Keratinocyte (primary cell): ENCODE measurements at regions not wholly inside any gene's neighbourhood (a gene's known extent, or its start where the extent isn't known, plus 50 kb on each side); places are given as distances from the start of the nearest gene placed in this dataset.

ENCODE experiments used
- DNase-seq: peaks from one replicate; pipeline ENCODE4 v3.0.0-alpha.2; 2011; ENCODE audit warnings: low read depth, missing footprints, low spot score
- FAIRE-seq: peaks from 2 replicates; lab custom pipeline; 2011; peaks lifted over from hg19 to GRCh38; lab: Jason Lieb, UNC
- H2AFZ ChIP-seq: 2 replicates; pipeline ENCODE4 v1.6.0; 2012; ENCODE audit warnings: low read length, control low read depth, inconsistent platforms; ENCODE audit not compliant: control insufficient read depth
- H3K27ac ChIP-seq: 2 replicates; pipeline ENCODE4 v1.5.1; 2011; ENCODE audit warnings: low read length; ENCODE audit not compliant: control insufficient read depth, insufficient read depth
- H3K27me3 ChIP-seq: 3 replicates; pipeline ENCODE4 v1.6.0; 2011; ENCODE audit warnings: low read length; ENCODE audit not compliant: control insufficient read depth, insufficient read depth; ENCODE audit errors: extremely low read depth
- H3K36me3 ChIP-seq, 2 experiments: 2 replicates in 1 of 2; 3 replicates in 1 of 2; pipeline ENCODE4 v1.5.1; 2011; ENCODE audit warnings: low read length in 2 of 2, mild to moderate bottlenecking in 1 of 2; ENCODE audit not compliant: control insufficient read depth in 2 of 2, insufficient read depth in 2 of 2; ENCODE audit errors: extremely low read depth in 1 of 2
- H3K4me1 ChIP-seq: 3 replicates; pipeline ENCODE4 v1.5.1; 2011; ENCODE audit warnings: low read length; ENCODE audit not compliant: control insufficient read depth, insufficient read depth; ENCODE audit errors: extremely low read depth
- H3K4me2 ChIP-seq: 3 replicates; pipeline ENCODE4 v1.6.0; 2011; ENCODE audit warnings: low read depth, low read length; ENCODE audit not compliant: control insufficient read depth, insufficient read depth; ENCODE audit errors: extremely low read depth
- H3K4me3 ChIP-seq, 3 experiments: fragments of 200-600 bp in 1 of 3; sonication (generic) in 1 of 3; 2 replicates in 2 of 3; 3 replicates in 1 of 3; pipeline ENCODE4 v1.5.1; 2011 to 2016; ENCODE audit warnings: low read length in 3 of 3, mild to moderate bottlenecking in 3 of 3, control low read depth in 2 of 3, inconsistent platforms in 1 of 3, low read depth in 1 of 3, mixed read lengths in 1 of 3, mixed run types in 1 of 3, moderate library complexity in 1 of 3; ENCODE audit not compliant: control insufficient read depth in 2 of 3, insufficient read depth in 2 of 3; ENCODE audit errors: extremely low read depth in 1 of 3
- H3K79me2 ChIP-seq: 2 replicates; pipeline ENCODE4 v1.6.0; 2012; ENCODE audit warnings: low read length; ENCODE audit not compliant: control insufficient read depth, insufficient read depth
- H3K9ac ChIP-seq: 3 replicates; pipeline ENCODE4 v1.6.0; 2011; ENCODE audit warnings: low read length; ENCODE audit not compliant: control insufficient read depth, insufficient read depth; ENCODE audit errors: extremely low read depth
- H3K9me1 ChIP-seq: 3 replicates; pipeline ENCODE4 v1.6.0; 2011; ENCODE audit warnings: low read length; ENCODE audit not compliant: control insufficient read depth, insufficient read depth; ENCODE audit errors: extremely low read depth
- H3K9me3 ChIP-seq: 2 replicates; pipeline ENCODE4 v1.5.1; 2012; ENCODE audit warnings: low read depth, low read length; ENCODE audit not compliant: control insufficient read depth
- H4K20me1 ChIP-seq: 3 replicates; pipeline ENCODE4 v1.6.0; 2011; ENCODE audit warnings: low read length; ENCODE audit not compliant: control insufficient read depth, insufficient read depth; ENCODE audit errors: extremely low read depth
- EZH2 ChIP-seq: IDR thresholded peaks from one replicate; pipeline ENCODE4 v1.6.1; 2012; ENCODE audit warnings: inconsistent platforms, mild to moderate bottlenecking, low read length, moderate library complexity
- dilution Hi-C: fragments of 300-500 bp; cut with MboI; formaldehyde crosslinking; loops from one replicate; pipeline ENCODE4 v1.7.0; 2020; ENCODE audit warnings: low sequenced_read_pairs; ENCODE audit not compliant: extremely low pct_ligation_motif_present
- TF ChIP-seq, protein P1 (sequence below), 3 experiments: IDR thresholded peaks in 1 of 3; conservative IDR thresholded peaks in 1 of 3; optimal IDR thresholded peaks in 1 of 3; 2 replicates in 2 of 3; 3 replicates in 1 of 3; pipeline versions ENCODE3 to v1.5.1; 2011; ENCODE audit warnings: low read length in 3 of 3, mild to moderate bottlenecking in 3 of 3, moderate library complexity in 2 of 3, control low read depth in 1 of 3, inconsistent platforms in 1 of 3; ENCODE audit not compliant: insufficient read depth in 2 of 3; ENCODE audit errors: extremely low read depth in 1 of 3

DNA sequence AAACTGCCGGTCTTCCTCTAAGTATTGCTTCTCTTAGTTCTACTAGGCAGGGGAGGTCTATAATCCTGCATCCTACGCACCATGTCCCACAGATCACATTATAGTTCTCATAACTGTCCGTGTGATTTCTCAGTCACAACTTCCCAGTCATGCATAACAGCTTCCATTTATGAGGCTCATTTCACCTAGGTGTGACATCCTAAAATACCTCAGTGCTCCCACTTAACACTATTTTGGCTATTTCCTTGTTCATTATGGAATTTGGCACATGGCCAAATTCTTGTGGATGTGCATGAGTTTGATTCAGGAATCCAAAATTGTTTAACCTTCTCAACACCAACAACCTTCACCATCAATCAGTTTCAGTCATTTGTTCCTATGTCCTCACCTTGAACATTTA lies 989.9 kb downstream of the OLFM4 start:
- Histone ChIP-seq H4K20me1 (no peaks in the 10 kb centered on the region), H3K4me1 (no peaks in the 10 kb centered on the region), H3K4me2 (no peak overlapping the region), H3K79me2 (no peaks in the 10 kb centered on the region), H3K36me3 (no peaks in the 10 kb centered on the region), H3K27ac (no peak overlapping the region), H3K4me3 (no peak overlapping the region), H2AFZ (no peak overlapping the region), H3K9me1 (no peaks in the 10 kb centered on the region), H3K27me3 (no peaks in the 10 kb centered on the region), H3K9ac (no peak overlapping the region), H3K9me3 (no peaks in the 10 kb centered on the region)
- no peak for FAIRE-seq
- dilution Hi-C loops: no loop called here
- TF ChIP-seq, protein P1, sequence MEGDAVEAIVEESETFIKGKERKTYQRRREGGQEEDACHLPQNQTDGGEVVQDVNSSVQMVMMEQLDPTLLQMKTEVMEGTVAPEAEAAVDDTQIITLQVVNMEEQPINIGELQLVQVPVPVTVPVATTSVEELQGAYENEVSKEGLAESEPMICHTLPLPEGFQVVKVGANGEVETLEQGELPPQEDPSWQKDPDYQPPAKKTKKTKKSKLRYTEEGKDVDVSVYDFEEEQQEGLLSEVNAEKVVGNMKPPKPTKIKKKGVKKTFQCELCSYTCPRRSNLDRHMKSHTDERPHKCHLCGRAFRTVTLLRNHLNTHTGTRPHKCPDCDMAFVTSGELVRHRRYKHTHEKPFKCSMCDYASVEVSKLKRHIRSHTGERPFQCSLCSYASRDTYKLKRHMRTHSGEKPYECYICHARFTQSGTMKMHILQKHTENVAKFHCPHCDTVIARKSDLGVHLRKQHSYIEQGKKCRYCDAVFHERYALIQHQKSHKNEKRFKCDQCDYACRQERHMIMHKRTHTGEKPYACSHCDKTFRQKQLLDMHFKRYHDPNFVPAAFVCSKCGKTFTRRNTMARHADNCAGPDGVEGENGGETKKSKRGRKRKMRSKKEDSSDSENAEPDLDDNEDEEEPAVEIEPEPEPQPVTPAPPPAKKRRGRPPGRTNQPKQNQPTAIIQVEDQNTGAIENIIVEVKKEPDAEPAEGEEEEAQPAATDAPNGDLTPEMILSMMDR (optimal IDR thresholded peaks at IDR 0.05 in 1 of 3, IDR thresholded peaks at IDR 0.05 in 1 of 3, conservative IDR thresholded peaks at IDR 0.05 in 1 of 3; ENCODE audit: extremely low read depth in 1 of 3, insufficient read depth in 2 of 3, low read length in 3 of 3): no peak
- no peak for TF ChIP-seq EZH2
- no peak for DNase-seq

DNA sequence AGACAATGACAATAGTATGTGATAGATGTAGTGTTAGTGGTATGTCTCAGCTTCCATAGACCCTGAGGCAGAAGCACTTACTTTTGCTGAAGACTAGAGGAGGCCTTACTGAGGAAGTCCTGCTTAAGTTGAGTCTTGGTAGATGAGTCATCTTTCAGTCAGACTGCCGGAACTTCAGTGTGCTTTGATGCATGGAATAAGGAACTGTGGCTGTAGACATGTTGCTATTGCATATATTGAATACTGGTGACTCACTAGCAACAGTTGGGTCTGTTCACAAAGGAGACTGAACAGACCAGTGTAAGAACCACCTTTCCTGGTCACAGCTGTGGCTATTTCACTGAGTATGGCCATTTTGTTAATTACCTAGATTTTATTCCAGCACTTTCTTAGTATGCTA lies 1000.6 kb downstream of the OLFM4 start:
- H3K27ac ChIP-seq: no peak overlapping the region
- dilution Hi-C loops: no loop called here

More for the DNA sequence above, 1000.6 kb downstream of the OLFM4 start:
- no peaks in the 10 kb centered on the region for H3K36me3 ChIP-seq
- H2AFZ ChIP-seq: no peak overlapping the region
- DNase-seq (no peak), FAIRE-seq (no peak)
- H3K79me2 ChIP-seq: no peaks in the 10 kb centered on the region
- no peak for TF ChIP-seq EZH2
- TF ChIP-seq, protein P1 (optimal IDR thresholded peaks at IDR 0.05 in 1 of 3, IDR thresholded peaks at IDR 0.05 in 1 of 3, conservative IDR thresholded peaks at IDR 0.05 in 1 of 3; ENCODE audit: extremely low read depth in 1 of 3, insufficient read depth in 2 of 3, low read length in 3 of 3): no peak
- no peaks in the 10 kb centered on the region for H4K20me1 ChIP-seq
- no peaks in the 10 kb centered on the region for H3K4me1 ChIP-seq
- H3K9me3 ChIP-seq: no peaks in the 10 kb centered on the region
- no peaks in the 10 kb centered on the region for H3K9me1 ChIP-seq
- H3K27me3 ChIP-seq: no peaks in the 10 kb centered on the region
- H3K9ac ChIP-seq: no peak overlapping the region
- no peak overlapping the region for H3K4me3 ChIP-seq
- H3K4me2 ChIP-seq: no peak overlapping the region
